SKM-1 treated with dmso at 0.1 percent for 144 hours (cell line): ENCODE measurements at regions not wholly inside any gene's neighbourhood (a gene's known extent, or its start where the extent isn't known, plus 50 kb on each side); places are given as distances from the start of the nearest gene placed in this dataset.
"Not testable (repeated sequence)": the region's sequence is repeated elsewhere in the genome, so short reads cannot be mapped to it uniquely, and the experiment has no call there.

ENCODE experiments used
- DNase-seq: peaks from one replicate; lab custom pipeline; 2025; ENCODE audit not compliant: unreplicated experiment; lab: John Stamatoyannopoulos, UW

GRCh38 chr1:187691439-187691838 is 862.7 kb downstream of the PLA2G4A start:
- DNase-seq = no peak

GRCh38 chr1:187692799-187693198 is 864.0 kb downstream of the PLA2G4A start:
- DNase-seq = no peak

GRCh38 chr1:187696073-187696472 is 867.3 kb downstream of the PLA2G4A start:
- no peak for DNase-seq

- DNase-seq = not testable (repeated sequence)
These were observed 874.7 kb downstream of the PLA2G4A start for GRCh38 chr1:187703138-187704130.

- no peak for DNase-seq
These were observed 885.7 kb downstream of the PLA2G4A start for GRCh38 chr1:187714470-187714869.

GRCh38 chr1:187715483-187715882 is 886.7 kb downstream of the PLA2G4A start:
- peak; percentile 95 for DNase-seq

- no peak for DNase-seq
These were observed 887.4 kb downstream of the PLA2G4A start for GRCh38 chr1:187716160-187716559.

GRCh38 chr1:187718527-187718926 is 889.8 kb downstream of the PLA2G4A start:
- DNase-seq = no peak

GRCh38 chr1:187721216-187721615 is 892.5 kb downstream of the PLA2G4A start:
- no peak for DNase-seq

- DNase-seq = no peak
These were observed 896.5 kb downstream of the PLA2G4A start for GRCh38 chr1:187725216-187725615.

GRCh38 chr1:187733232-187733631 is 904.5 kb downstream of the PLA2G4A start:
- no peak for DNase-seq

- DNase-seq = no peak
These were observed 905.7 kb downstream of the PLA2G4A start for GRCh38 chr1:187734427-187734826.

GRCh38 chr1:187744665-187745064 is 915.9 kb downstream of the PLA2G4A start:
- DNase-seq = no peak

GRCh38 chr1:187755536-187755935 is 926.8 kb downstream of the PLA2G4A start:
- DNase-seq = no peak

GRCh38 chr1:187756684-187757083 is 927.9 kb downstream of the PLA2G4A start:
- DNase-seq = not testable (repeated sequence)

- DNase-seq = no peak
These were observed 931.1 kb downstream of the PLA2G4A start for GRCh38 chr1:187759825-187760333.

GRCh38 chr1:187762118-187762517 is 933.4 kb downstream of the PLA2G4A start:
- no peak for DNase-seq

GRCh38 chr1:187763465-187763864 is 934.7 kb downstream of the PLA2G4A start:
- no peak for DNase-seq

- no peak for DNase-seq
These were observed 935.2 kb downstream of the PLA2G4A start for GRCh38 chr1:187763976-187764375.

GRCh38 chr1:187771396-187771795 is 942.6 kb downstream of the PLA2G4A start:
- no peak for DNase-seq

GRCh38 chr1:187773168-187773567 is 944.4 kb downstream of the PLA2G4A start:
- no peak for DNase-seq

- no peak for DNase-seq
These were observed 959.0 kb downstream of the PLA2G4A start for GRCh38 chr1:187787736-187788135.
